Stimulated activated naive CD4-positive, alpha-beta T cell treated with Interleukin-2 at 50 U/mL for 16 hours (primary cell): ENCODE measurements at regions not wholly inside any gene's neighbourhood (a gene's known extent, or its start where the extent isn't known, plus 50 kb on each side); places are given as distances from the start of the nearest gene placed in this dataset.

Experiments
- DNase-seq: peaks from one replicate; lab custom pipeline; 2025; lab: John Stamatoyannopoulos, UW

DNA sequence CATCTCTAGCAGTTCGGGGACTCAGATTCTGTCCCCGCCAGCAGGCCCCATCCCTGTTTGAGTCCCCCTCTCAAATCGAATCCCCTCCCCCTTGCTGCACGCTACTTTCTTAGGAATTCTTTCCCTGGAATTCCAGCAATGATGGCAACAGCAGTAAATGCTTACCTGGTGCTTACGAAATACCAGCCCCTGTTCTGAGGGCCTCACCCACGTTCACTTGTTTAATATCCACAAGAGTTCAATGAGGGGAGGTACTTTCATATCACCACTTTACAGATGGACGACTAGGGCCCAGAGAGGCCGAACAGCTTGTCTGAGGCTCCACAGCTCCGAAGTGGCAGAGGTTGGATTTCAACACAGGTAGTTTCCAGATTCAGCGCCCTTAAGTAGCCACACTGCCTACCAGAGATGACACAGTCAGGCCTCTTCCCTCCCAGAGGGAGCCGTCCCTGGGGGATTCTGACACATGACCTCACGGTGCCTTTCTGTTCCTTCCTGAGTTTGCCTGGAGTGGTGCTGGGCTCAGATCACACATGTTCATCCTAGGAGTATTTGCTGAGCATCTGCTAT lies 120.7 kb upstream of the GSE1 start:
- DNase-seq, result no peak

DNA sequence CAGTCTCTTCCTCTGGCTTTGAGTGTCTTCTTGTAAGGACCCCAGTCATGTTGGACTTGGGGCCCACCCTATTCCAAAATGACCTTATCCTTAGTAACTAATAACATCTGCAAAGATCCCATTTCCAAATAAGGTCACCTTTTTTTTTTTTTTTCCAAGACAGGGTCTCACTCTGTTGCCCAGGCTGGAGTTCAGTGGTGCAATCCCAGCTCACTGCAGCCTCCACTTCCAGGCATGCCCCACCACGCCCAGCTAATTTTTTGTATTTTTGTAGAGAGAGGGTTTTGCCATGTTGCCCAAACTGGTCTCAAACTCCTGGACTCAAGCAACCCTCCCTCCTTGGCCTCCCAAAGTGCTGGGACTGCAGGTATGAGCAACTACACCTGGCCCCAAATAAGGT lies 118.8 kb upstream of the GSE1 start:
- DNase-seq, result no peak

GRCh38 chr16:85495259-85495658 lies 117.9 kb upstream of the GSE1 start:
- no peak for DNase-seq

- no peak for DNase-seq
Observed at GRCh38 chr16:85495823-85496538, 117.1 kb upstream of the GSE1 start.

DNA sequence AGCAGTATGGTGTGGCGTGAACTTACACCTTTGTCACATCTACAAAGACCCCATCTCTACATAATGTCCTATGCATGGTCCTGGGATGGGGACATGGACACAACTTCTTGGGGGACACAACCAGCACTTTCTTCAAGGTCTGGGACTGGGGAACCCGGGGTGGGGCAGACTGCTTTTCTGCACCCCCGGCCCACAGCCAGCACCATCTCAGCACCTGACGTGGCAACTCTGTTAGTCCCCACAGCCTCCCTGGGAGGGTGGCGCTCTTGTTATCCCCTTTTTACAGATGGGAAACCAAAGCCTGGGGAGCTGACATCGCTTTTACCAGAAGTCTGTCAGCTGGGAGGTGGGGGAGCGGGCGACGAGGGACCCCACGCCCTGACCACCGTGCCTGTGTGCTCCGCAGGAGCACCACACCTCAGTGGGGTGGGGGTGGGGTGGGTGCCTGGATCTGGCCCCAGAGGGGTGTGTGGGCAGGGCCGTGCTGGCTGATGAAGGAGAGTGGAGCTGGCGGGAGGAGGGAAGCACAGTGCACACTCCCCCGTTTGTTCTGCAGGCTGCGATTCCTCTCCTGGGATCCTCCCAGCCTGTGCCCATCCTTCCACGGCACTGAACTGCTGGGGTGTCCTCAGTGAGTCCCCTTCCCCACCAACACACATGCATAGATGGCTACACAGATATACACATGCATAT lies 115.4 kb upstream of the GSE1 start:
- DNase-seq, result no peak

DNA sequence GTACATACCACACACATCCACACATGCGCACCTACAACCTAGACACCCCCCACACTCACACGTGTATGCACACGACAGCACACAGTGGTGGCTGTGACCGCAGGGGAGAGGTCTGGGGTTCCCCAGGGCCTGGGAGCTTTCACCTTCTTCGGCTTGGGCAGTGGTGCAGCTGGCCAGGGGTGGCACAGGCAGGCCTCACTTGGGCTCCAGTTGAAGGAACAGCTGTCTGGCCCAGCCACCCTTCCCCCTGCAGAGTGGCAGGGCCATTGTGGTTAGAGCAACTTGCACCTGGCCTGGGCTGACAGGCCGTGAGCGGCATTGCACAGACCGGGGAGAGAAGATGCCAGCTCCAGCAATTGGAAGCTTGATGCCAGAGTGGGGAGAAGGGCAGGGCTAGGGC lies 114.5 kb upstream of the GSE1 start:
- DNase-seq, result no peak

DNA sequence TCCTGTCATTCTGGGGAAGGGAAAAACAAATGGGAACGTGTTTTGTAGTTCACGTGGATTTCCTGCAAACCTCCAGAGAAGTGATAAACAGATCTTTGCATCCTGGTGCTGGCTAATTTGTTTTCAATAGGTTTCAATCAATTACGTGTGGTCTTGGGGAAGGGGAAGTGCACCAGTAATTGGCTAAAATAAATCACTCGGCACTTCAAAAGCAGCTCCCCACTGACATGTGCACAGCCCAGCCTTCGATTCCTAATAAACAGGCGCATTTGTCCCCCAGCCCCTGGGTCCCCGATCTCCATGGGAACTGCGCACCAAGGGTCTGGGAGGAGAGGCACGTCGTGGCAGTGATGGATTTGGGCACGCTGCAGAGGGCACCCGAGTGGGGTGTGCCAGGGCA lies 112.9 kb upstream of the GSE1 start:
- no peak for DNase-seq

GRCh38 chr16:85501900-85502299 lies 111.2 kb upstream of the GSE1 start:
- no peak for DNase-seq

- no peak for DNase-seq
Observed at GRCh38 chr16:85502357-85502756, 110.8 kb upstream of the GSE1 start.

- DNase-seq, result no peak
Observed at GRCh38 chr16:85503679-85504231, 109.4 kb upstream of the GSE1 start.

- no peak for DNase-seq
Observed at GRCh38 chr16:85504242-85504641, 108.9 kb upstream of the GSE1 start.

DNA sequence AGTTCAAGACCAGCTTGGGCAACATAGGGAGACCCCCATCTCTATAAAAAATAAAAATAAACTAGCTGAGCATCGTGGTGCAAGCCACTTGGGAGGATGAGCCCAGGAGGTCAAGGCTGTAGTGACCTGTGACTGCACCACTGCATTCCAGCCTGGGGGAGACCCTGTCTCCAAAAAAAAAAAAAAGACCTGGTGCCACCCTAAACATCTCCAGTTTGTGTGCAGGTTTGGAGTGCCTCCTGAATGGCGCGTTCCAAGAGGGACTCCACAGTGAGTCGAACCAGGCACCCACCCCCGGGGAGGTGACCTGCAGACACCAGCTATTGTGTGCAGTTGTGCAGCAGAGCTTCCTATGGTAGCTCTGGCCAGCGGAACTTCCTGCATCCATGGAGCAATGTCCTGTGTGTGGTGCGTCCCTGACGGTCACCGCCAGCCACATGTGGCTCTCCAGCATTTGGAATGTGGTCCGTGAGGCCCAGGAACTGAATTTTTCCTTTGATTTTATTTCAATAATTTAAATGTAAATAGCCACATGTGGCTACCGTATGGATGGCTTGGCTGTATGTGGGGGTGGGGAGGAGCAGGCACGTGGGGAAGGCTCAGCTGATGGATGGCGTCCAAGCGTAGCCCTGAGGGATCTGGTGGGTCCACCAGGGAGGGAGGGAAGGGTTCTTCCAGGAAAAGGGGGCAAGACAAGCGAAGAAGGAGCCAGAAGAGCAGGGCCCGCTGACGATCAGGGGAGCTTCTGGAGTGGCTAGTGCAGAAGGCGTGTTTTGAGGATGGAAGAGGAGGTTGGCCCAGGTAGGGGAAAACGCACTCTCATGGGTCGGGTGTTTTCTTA lies 107.1 kb upstream of the GSE1 start:
- DNase-seq, result no peak

GRCh38 chr16:85506635-85506911 lies 106.5 kb upstream of the GSE1 start:
- no peak for DNase-seq

DNA sequence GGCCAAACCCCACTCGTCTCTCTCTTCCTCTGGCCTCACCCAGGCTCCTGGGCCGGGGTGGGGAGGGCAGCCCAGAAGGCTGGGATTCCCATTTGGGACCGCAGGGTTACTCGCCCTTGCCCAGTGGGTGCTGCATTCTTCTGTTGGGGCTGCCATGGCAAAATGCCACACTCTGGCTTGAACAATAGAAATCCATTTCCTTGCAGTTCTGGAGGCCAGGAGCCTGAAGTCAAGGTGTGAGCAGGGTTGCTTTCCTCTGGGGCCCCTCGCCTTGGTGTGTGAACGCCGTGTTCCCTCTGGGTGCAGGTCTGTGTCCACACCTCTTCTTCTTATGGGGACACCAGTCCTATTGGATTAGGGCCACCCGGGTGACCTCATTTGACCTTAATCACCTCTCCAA lies 105.8 kb upstream of the GSE1 start:
- DNase-seq, result no peak

DNA sequence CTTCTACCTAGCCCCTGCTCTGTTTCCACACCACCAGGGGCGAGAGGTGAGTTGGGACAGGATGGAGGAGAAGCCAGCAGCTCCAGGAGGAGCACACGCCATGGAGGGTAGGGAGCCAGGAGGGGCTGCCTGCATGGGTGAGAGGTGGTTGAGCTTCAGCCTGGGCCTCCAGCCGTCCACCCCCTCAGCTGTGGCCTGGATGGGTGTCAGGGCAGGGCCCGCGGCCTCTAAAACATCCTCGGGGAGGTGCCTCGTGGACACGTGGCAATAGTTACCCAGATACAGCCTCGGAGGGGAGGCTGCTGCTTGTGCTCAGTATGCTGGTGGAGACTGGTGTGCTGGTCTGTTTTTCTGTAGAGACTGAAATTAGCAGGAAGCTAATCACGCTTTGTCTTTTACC lies 104.7 kb upstream of the GSE1 start:
- DNase-seq, result no peak

GRCh38 chr16:85508993-85509392 lies 104.1 kb upstream of the GSE1 start:
- no peak for DNase-seq

- DNase-seq, result no peak
Observed at GRCh38 chr16:85510041-85510659, 103.0 kb upstream of the GSE1 start.

- no peak for DNase-seq
Observed at GRCh38 chr16:85511938-85512807, 100.9 kb upstream of the GSE1 start.

GRCh38 chr16:85512808-85513115 lies 100.4 kb upstream of the GSE1 start:
- no peak for DNase-seq

DNA sequence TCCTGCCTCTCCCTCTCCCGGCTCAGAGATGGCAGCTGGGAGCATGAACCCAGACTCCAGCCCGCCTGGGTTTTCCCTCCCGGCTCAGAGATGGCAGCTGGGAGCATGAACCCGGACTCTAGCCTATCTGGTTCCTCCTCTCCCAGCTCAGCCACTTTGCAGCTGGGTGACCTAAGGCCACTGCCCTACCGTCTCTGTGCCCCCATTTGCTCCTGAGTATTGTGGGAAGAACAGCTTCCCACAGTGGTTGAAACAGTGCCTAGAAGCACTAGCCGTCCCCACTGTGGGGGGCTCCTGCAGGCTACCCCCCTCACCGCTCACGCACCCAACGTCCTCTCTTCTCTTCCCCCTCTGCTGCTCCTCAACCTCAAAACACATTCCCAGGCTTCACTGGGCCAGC lies 99.9 kb upstream of the GSE1 start:
- no peak for DNase-seq

DNA sequence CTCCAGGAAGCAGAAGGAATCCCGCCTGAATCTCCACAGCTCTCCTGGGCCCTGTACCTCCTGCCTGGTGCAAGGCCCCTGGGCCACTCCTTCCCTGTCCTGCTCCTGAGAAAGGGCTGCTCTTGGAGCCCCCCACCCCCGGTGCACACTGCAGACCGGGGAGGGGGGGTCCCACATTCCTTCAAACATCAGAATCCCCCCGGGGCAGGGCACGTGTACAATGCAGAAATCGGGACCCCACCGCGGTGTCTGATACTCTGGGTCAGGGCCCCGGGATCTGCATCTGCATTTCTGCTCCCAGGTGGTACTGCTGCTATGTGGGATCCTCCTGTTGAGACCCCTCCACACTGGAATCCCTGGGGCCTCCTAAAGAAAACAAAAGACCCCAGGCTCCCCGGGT lies 99.5 kb upstream of the GSE1 start:
- DNase-seq, result no peak

DNA sequence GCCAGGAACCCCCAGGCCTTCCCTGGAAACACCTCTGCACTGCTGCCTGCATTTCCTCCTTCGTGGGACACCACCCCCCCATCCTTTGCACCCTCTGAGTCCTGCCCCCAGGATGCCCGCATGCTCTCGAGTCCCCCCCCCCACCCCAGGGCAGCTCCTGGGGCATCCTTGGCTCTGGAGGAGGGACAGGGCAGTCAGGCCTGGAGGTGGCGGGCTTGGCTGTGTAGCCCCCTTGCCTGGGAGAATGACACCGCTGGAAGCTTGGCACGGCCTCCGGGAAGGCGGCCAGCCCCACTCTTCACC lies 98.9 kb upstream of the GSE1 start:
- no peak for DNase-seq
